Breast epithelium (tissue), 3 donors: ENCODE measurements at regions not wholly inside any gene's neighbourhood (a gene's known extent, or its start where the extent isn't known, plus 50 kb on each side); places are given as distances from the start of the nearest gene placed in this dataset.

ENCODE experiments used
- POLR2A ChIP-seq: fragments of 450-650 bp; IDR thresholded peaks from one replicate; pipeline ENCODE4 v1.6.1; 2016; ENCODE audit warnings: antibody characterized with exemption, mild to moderate bottlenecking, moderate library complexity
- TF ChIP-seq, protein P1 (sequence below), 3 donors: fragments of 450-650 bp; IDR thresholded peaks; one replicate each; pipeline ENCODE4 v1.5.1; 2016 to 2017; ENCODE audit warnings: antibody characterized with exemption in 3 of 3, mild to moderate bottlenecking in 3 of 3, moderate library complexity in 3 of 3

DNA sequence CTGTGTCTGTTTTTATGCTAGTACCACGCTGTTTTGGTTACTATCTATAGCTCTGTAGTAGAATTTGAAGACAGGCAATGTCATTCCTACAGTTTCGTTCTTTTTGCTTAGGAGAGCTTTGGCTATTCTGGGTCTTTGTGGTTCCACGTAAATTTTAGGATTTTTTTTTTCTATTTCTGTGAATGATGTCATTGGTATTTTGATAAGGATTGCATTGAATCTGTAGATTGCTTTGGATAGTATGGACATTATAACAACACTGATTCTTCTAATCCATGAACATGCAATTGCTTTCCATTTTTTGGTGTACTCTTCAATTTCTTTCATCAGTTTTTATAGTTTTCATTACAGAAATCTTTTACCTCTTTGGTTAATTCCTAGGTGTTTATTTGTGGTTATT, 345.2 kb downstream of the TMEM121 start:
- TF ChIP-seq, protein P1, sequence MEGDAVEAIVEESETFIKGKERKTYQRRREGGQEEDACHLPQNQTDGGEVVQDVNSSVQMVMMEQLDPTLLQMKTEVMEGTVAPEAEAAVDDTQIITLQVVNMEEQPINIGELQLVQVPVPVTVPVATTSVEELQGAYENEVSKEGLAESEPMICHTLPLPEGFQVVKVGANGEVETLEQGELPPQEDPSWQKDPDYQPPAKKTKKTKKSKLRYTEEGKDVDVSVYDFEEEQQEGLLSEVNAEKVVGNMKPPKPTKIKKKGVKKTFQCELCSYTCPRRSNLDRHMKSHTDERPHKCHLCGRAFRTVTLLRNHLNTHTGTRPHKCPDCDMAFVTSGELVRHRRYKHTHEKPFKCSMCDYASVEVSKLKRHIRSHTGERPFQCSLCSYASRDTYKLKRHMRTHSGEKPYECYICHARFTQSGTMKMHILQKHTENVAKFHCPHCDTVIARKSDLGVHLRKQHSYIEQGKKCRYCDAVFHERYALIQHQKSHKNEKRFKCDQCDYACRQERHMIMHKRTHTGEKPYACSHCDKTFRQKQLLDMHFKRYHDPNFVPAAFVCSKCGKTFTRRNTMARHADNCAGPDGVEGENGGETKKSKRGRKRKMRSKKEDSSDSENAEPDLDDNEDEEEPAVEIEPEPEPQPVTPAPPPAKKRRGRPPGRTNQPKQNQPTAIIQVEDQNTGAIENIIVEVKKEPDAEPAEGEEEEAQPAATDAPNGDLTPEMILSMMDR (IDR thresholded peaks at IDR 0.05) = no peak
- no peak for TF ChIP-seq POLR2A
